ENCODE measurements at regions not wholly inside any gene's neighbourhood (a gene's known extent, or its start where the extent isn't known, plus 50 kb on each side); places are given as distances from the start of the nearest gene placed in this dataset.

- peak; percentile 91 for TF ChIP-seq CTCF (IDR thresholded peaks at IDR 0.05)
- TF ChIP-seq EZH2phosphoT487 (IDR thresholded peaks at IDR 0.05; ENCODE audit: borderline replicate concordance, low read depth), result no peak
- TF ChIP-seq SIN3A (IDR thresholded peaks at IDR 0.05; ENCODE audit: borderline replicate concordance, low read depth, low read length), result no peak
- no peak for TF ChIP-seq RFX5 (IDR thresholded peaks at IDR 0.05; ENCODE audit: low read length)
These were observed 81.0 kb downstream of the BUD13 start for GRCh38 chr11:116691771-116692177.

Measured in SK-N-SH (cell line).